ENCODE measurements at regions not wholly inside any gene's neighbourhood (a gene's known extent, or its start where the extent isn't known, plus 50 kb on each side); places are given as distances from the start of the nearest gene placed in this dataset.

DNA sequence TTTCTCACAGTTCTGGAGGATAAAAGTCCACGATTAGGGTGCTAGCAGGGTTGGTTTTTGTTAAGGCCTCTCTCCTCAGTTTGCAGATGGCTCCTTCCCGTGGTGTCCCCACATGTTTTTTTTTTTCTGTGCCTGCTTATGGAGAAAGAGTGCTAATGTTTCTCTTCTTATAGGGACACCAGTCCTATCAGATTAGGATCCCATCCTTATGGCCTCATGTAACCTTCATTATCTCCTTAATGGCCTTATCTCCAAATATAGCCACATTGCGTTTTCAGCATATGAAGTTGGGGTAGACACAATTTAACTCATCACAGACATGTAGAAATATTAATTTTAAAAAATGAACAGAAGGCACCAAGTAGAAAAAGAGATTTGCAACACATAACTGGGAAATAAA lies 755.7 kb upstream of the CELF4 start:
- TF ChIP-seq, protein P1, sequence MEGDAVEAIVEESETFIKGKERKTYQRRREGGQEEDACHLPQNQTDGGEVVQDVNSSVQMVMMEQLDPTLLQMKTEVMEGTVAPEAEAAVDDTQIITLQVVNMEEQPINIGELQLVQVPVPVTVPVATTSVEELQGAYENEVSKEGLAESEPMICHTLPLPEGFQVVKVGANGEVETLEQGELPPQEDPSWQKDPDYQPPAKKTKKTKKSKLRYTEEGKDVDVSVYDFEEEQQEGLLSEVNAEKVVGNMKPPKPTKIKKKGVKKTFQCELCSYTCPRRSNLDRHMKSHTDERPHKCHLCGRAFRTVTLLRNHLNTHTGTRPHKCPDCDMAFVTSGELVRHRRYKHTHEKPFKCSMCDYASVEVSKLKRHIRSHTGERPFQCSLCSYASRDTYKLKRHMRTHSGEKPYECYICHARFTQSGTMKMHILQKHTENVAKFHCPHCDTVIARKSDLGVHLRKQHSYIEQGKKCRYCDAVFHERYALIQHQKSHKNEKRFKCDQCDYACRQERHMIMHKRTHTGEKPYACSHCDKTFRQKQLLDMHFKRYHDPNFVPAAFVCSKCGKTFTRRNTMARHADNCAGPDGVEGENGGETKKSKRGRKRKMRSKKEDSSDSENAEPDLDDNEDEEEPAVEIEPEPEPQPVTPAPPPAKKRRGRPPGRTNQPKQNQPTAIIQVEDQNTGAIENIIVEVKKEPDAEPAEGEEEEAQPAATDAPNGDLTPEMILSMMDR (IDR thresholded peaks at IDR 0.05; ENCODE audit: control extremely low read depth in 1 of 3, insufficient read depth in 1 of 3, low read depth in 1 of 3, low read length in 3 of 3), result no peak
- TF ChIP-seq POLR2AphosphoS5 (IDR thresholded peaks at IDR 0.05; ENCODE audit: low read depth, low read length) (no peak), RFX5 (IDR thresholded peaks at IDR 0.05; ENCODE audit: borderline replicate concordance, low read depth, low read length) (no peak), TAF7 (optimal IDR thresholded peaks at IDR 0.05; ENCODE audit: borderline replicate concordance, low read depth, low read length) (no peak), RXRA (IDR thresholded peaks at IDR 0.05; ENCODE audit: insufficient read depth, low read depth, low read length) (no peak), EGR1 (IDR thresholded peaks at IDR 0.05; ENCODE audit: borderline replicate concordance, low read depth, low read length) (no peak), RBBP5 (IDR thresholded peaks at IDR 0.05; ENCODE audit: borderline replicate concordance, low read depth, low read length) (no peak), JUN (IDR thresholded peaks at IDR 0.05; ENCODE audit: low read depth, low read length) (no peak), SIX5 (IDR thresholded peaks at IDR 0.05; ENCODE audit: low read depth, low read length) (no peak), POLR2A (IDR thresholded peaks at IDR 0.05; ENCODE audit: control extremely low read depth in 1 of 2, low read depth in 2 of 2, low read length in 2 of 2) (no peak)
- TF ChIP-seq, protein P2, sequence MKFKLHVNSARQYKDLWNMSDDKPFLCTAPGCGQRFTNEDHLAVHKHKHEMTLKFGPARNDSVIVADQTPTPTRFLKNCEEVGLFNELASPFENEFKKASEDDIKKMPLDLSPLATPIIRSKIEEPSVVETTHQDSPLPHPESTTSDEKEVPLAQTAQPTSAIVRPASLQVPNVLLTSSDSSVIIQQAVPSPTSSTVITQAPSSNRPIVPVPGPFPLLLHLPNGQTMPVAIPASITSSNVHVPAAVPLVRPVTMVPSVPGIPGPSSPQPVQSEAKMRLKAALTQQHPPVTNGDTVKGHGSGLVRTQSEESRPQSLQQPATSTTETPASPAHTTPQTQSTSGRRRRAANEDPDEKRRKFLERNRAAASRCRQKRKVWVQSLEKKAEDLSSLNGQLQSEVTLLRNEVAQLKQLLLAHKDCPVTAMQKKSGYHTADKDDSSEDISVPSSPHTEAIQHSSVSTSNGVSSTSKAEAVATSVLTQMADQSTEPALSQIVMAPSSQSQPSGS (IDR thresholded peaks at IDR 0.05; ENCODE audit: low read length), result no peak

Measured in H1 (cell line).